Heart left ventricle (tissue), 13 donors: ENCODE measurements at regions not wholly inside any gene's neighbourhood (a gene's known extent, or its start where the extent isn't known, plus 50 kb on each side); places are given as distances from the start of the nearest gene placed in this dataset.

Source experiments
- CTCF ChIP-seq, 12 donors: fragments of 200-600 bp; sonication (generic) in 4 of 12; IDR thresholded peaks; one replicate each; pipeline versions ENCODE4 v1.5.0 to v1.8.0; 2018 to 2022; ENCODE audit warnings: antibody characterized with exemption in 12 of 12, mild to moderate bottlenecking in 5 of 12
- POLR2A ChIP-seq, 2 donors: fragments of 450-650 bp; IDR thresholded peaks; one replicate each; pipeline ENCODE4 v1.6.1; 2017; ENCODE audit warnings: antibody characterized with exemption in 2 of 2, mild to moderate bottlenecking in 2 of 2, moderate library complexity in 2 of 2
- donor health status: ischemic (EF 13 %, LVEDD 7.1; RV severe dilation, severe dysfunction).
- donor health status: DM: no; HTN: yes; CAD: no.
- donor health status: DM: no; HTN: no; CAD: no.
- donor health status: ischemic (EF 25% LVEDD 6.9; RV normal size, moderate dysfunction).
- donor health status: ischemic (EF 25% LVEDD 5.7; RV mildly dilated, moderate dysfunction).
- donor health status: ischemic (EF 35%, LVEDD 5.7; RV mildly dilated, moderate dysfunction).
- donor health status: nonischemic (EF 11% LVEDD 7.7; RV severe dilation, severe dysfunction).
- donor health status: DM: yes; HTN: yes; CAD: no.
- donor health status: PGD.
- donor health status: ischemic (EF 29% LVEDD 5.4; RV normal size, mild dysfunction).
- donor health status: nonischemic (EF 23%, LVEDD 6.1; RV moderate dilation, normal function).

GRCh38 chr2:65790676-65790935 lies 358.2 kb upstream of the SPRED2 start:
- TF ChIP-seq CTCF (IDR thresholded peaks at IDR 0.05) (no peak), POLR2A (IDR thresholded peaks at IDR 0.05) (no peak)
